ENCODE measurements at regions not wholly inside any gene's neighbourhood (a gene's known extent, or its start where the extent isn't known, plus 50 kb on each side); places are given as distances from the start of the nearest gene placed in this dataset.

DNA sequence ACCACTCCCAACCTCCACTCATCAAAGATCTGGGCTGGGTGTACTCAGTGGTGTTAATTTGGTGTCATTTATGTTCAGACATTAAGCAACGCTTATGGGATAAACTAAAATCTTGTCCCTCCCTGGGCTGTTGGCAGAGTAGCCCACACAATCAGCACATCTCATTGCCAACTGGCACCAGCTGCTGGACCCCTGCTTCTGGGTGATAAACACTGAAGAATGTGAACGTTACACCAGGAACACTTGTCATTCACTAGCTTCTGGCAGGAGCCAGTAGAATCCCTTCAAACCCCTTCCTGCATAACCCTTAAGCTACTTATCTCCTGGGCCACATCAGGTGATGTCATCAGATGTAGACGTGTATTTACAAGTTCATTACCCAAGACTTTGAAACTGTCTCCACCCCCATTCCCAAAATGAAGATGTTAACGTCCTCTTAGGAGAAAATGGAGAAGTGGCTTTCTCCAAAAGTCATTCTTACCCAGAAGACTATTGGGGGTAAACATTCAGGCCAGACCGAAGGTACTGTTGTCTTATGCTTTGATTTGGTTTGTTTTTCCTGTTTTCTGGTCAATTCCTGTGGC is 107.8 kb upstream of the CD93 start:
- no peak for TF ChIP-seq ZSCAN23 (tag by site-specific recombination; IDR thresholded peaks at IDR 0.05)
- TF ChIP-seq ZFP37 (tag by site-specific recombination; IDR thresholded peaks at IDR 0.05) = no peak
- no peak for TF ChIP-seq ZNF24 (tag by site-specific recombination; IDR thresholded peaks at IDR 0.05)
- TF ChIP-seq ZNF274 (IDR thresholded peaks at IDR 0.05; ENCODE audit: low read length) = no peak
- no peak for TF ChIP-seq ZNF274 (tag by site-specific recombination; IDR thresholded peaks at IDR 0.05; ENCODE audit: borderline replicate concordance)
- no peak for TF ChIP-seq ZNF501 (tag by site-specific recombination; IDR thresholded peaks at IDR 0.05)
- TF ChIP-seq, protein P1, sequence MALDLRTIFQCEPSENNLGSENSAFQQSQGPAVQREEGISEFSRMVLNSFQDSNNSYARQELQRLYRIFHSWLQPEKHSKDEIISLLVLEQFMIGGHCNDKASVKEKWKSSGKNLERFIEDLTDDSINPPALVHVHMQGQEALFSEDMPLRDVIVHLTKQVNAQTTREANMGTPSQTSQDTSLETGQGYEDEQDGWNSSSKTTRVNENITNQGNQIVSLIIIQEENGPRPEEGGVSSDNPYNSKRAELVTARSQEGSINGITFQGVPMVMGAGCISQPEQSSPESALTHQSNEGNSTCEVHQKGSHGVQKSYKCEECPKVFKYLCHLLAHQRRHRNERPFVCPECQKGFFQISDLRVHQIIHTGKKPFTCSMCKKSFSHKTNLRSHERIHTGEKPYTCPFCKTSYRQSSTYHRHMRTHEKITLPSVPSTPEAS (tag by site-specific recombination; IDR thresholded peaks at IDR 0.05) = no peak
- TF ChIP-seq ZNF155 (tag by site-specific recombination; IDR thresholded peaks at IDR 0.05) = no peak
- TF ChIP-seq, protein P2, sequence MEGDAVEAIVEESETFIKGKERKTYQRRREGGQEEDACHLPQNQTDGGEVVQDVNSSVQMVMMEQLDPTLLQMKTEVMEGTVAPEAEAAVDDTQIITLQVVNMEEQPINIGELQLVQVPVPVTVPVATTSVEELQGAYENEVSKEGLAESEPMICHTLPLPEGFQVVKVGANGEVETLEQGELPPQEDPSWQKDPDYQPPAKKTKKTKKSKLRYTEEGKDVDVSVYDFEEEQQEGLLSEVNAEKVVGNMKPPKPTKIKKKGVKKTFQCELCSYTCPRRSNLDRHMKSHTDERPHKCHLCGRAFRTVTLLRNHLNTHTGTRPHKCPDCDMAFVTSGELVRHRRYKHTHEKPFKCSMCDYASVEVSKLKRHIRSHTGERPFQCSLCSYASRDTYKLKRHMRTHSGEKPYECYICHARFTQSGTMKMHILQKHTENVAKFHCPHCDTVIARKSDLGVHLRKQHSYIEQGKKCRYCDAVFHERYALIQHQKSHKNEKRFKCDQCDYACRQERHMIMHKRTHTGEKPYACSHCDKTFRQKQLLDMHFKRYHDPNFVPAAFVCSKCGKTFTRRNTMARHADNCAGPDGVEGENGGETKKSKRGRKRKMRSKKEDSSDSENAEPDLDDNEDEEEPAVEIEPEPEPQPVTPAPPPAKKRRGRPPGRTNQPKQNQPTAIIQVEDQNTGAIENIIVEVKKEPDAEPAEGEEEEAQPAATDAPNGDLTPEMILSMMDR (tag by site-specific recombination; IDR thresholded peaks at IDR 0.05) = no peak
